ENCODE measurements at regions not wholly inside any gene's neighbourhood (a gene's known extent, or its start where the extent isn't known, plus 50 kb on each side); places are given as distances from the start of the nearest gene placed in this dataset.

DNA sequence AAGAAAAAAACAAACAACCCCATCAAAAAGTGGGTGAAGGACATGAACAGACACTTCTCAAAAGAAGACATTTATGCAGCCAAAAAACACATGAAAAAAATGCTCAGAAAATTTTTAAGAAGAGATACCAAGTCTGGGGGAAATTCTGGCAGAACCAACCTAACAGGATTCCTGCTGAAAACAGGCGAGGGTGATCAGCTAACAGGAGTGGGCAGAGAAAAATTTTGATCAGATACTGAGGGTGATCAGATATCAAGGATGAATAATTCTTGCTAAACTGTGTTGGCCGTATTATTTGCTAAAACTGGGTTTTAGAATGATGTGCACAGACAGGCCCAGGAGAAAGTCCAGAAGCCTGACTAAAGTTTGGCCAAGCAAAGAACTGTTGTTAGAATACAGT, 557.3 kb downstream of the CD109 start:
- no peak for ATAC-seq

DNA sequence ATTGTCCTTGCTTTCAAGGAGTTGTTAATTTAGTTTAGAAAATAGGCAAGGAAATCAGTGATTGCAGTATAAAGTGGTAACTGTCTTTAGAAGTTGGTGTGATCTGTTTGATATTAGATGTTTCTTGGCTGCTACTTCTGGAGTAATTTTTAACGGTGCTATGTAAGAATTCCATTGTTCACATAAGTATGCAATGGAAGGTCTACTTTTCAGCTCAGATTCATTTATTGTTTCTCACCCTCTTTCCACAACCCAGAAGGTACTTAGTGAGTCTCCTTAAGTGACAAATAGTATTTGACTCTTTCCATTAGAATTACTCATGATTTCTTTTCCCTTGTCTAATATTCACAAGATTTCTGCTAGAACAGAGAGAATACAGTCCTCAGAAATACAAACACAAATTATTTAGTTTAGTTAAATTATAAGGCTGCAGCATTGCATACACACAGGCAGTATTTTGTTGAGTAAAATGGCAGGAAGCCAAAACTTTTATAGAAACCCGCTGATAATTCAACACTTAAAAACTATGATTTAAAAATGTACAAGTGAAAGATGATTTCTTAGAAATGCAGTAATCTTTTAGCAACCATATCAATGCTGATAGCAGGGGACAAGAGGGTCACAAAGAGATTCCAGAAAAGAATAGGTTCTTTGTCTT, 554.3 kb downstream of the CD109 start:
- no peaks in the 10 kb centered on the region for H3K36me3 ChIP-seq
- no peaks in the 10 kb centered on the region for H3K4me1 ChIP-seq
- TF ChIP-seq, protein P1, sequence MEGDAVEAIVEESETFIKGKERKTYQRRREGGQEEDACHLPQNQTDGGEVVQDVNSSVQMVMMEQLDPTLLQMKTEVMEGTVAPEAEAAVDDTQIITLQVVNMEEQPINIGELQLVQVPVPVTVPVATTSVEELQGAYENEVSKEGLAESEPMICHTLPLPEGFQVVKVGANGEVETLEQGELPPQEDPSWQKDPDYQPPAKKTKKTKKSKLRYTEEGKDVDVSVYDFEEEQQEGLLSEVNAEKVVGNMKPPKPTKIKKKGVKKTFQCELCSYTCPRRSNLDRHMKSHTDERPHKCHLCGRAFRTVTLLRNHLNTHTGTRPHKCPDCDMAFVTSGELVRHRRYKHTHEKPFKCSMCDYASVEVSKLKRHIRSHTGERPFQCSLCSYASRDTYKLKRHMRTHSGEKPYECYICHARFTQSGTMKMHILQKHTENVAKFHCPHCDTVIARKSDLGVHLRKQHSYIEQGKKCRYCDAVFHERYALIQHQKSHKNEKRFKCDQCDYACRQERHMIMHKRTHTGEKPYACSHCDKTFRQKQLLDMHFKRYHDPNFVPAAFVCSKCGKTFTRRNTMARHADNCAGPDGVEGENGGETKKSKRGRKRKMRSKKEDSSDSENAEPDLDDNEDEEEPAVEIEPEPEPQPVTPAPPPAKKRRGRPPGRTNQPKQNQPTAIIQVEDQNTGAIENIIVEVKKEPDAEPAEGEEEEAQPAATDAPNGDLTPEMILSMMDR (IDR thresholded peaks at IDR 0.05): no peak
- no peak overlapping the region for H3K4me3 ChIP-seq
- DNase-seq (no peak), ATAC-seq (no peak)
- intact Hi-C loops (cut with DNase I): no loop called here
- no peak overlapping the region for H3K27ac ChIP-seq
- H3K27me3 ChIP-seq (ENCODE audit: low read depth): no peaks in the 10 kb centered on the region
- H3K9me3 ChIP-seq: no peaks in the 10 kb centered on the region

More for the DNA sequence above, 557.3 kb downstream of the CD109 start:
- intact Hi-C loops (cut with DNase I): no loop called here
- H3K4me1 ChIP-seq: no peaks in the 10 kb centered on the region
- H3K9me3 ChIP-seq: no peaks in the 10 kb centered on the region
- no peaks in the 10 kb centered on the region for H3K27me3 ChIP-seq (ENCODE audit: low read depth)
- H3K4me3 ChIP-seq: no peak overlapping the region
- H3K36me3 ChIP-seq: no peaks in the 10 kb centered on the region
- TF ChIP-seq, protein P1 (IDR thresholded peaks at IDR 0.05): no peak
- no peak overlapping the region for H3K27ac ChIP-seq
- DNase-seq: no peak

DNA sequence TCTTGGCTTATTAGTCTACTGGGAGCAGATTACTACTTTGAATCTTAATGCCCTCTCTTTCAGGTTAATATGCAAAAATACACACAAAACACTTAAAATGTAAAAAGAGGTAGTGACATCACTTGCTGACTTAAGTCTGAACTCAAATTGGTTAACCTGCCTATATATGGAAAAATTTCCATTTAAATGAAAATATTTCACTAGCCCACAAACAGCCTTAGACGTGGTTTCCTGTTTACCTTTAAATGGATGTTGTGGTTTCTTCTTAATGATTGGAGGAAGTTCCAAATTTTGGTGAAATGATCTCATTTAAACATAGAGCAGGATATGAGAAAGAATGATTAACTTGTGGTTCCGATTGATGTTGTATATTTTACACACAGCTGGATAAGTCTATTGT, 553.7 kb downstream of the CD109 start:
- Histone ChIP-seq H3K4me1 (no peaks in the 10 kb centered on the region), H3K9me3 (no peaks in the 10 kb centered on the region), H3K4me3 (no peak overlapping the region), H3K27me3 (ENCODE audit: low read depth) (no peaks in the 10 kb centered on the region), H3K36me3 (no peaks in the 10 kb centered on the region), H3K27ac (no peak overlapping the region)
- TF ChIP-seq, protein P1 (IDR thresholded peaks at IDR 0.05): no peak
- DNase-seq: no peak
- intact Hi-C loops (cut with DNase I): no loop called here
- ATAC-seq: no peak

DNA sequence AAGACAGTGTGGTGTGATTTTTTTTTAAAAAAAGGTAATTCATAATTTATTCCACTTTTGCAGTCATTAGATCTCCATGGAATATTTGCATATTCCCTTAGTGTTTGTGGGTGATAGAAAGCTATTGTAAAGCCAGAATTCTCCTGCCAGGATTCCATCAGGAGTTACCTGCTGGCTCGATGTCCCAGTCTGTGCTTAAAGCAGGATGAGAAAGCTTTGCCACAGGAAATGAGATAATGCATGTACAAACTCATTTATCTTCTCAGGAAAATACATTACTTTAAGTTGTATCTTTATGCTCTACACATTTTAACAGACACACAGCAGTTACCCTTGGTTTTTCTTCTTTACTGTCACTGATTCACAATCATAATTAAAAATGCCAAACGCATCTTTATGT, 553.0 kb downstream of the CD109 start:
- intact Hi-C loops (cut with DNase I): no loop called here
- no peak overlapping the region for H3K4me3 ChIP-seq
- no peak overlapping the region for H3K27ac ChIP-seq
- H3K27me3 ChIP-seq (ENCODE audit: low read depth): no peaks in the 10 kb centered on the region
- ATAC-seq (no peak), DNase-seq (no peak)
- H3K36me3 ChIP-seq: no peaks in the 10 kb centered on the region
- H3K9me3 ChIP-seq: no peaks in the 10 kb centered on the region
- TF ChIP-seq, protein P1 (IDR thresholded peaks at IDR 0.05): no peak
- no peaks in the 10 kb centered on the region for H3K4me1 ChIP-seq

DNA sequence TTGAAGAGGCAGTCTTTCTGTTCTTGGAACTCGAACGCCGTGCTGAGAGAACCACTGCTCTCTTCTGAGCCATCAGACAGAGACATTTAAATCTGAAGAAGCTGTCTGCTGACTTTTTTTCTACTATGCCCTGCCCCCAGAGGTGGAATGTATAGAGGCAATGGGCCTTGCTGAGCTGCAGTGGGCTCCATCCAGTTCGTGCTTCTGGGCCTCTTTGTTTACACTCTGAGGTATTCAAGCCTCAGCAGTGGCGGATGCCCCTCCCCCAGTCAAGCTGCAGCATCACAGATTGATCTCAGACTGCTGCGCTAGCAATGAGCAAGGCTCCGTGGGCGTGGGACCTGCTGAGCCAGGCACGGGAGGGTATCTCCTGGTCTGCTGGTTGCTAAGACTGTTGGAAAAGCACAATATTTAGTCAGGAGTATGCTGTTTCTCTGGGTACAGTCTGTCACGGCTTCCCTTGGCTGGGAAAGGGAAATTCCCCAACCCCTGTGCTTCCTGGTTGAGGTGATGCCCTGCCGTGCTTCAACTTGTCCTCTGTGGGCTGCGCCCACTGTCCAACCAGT, 526.8 kb downstream of the CD109 start:
- intact Hi-C loops (cut with DNase I): no loop called here
- DNase-seq: no peak
- TF ChIP-seq, protein P1 (IDR thresholded peaks at IDR 0.05): no peak

More for the DNA sequence above, 526.8 kb downstream of the CD109 start:
- Histone ChIP-seq H3K27me3 (ENCODE audit: low read depth) (no peaks in the 10 kb centered on the region), H3K9me3 (no peaks in the 10 kb centered on the region), H3K4me1 (no peaks in the 10 kb centered on the region), H3K27ac (no peak overlapping the region), H3K36me3 (no peaks in the 10 kb centered on the region), H3K4me3 (no peak overlapping the region)
- no peak for ATAC-seq
